Astrocyte (in vitro differentiated cells and primary cell): ENCODE measurements at regions not wholly inside any gene's neighbourhood (a gene's known extent, or its start where the extent isn't known, plus 50 kb on each side); places are given as distances from the start of the nearest gene placed in this dataset.

Experiments used
- EZH2 ChIP-seq: IDR thresholded peaks from 2 replicates; pipeline ENCODE4 v1.6.1; 2012; ENCODE audit warnings: mild to moderate bottlenecking, low read length, inconsistent platforms; ENCODE audit not compliant: insufficient read depth
- TF ChIP-seq, protein P1 (sequence below): IDR thresholded peaks from 2 replicates; pipeline ENCODE4 v1.5.1; 2011; ENCODE audit warnings: low read depth, mild to moderate bottlenecking, inconsistent platforms, low read length, moderate library complexity; ENCODE audit not compliant: insufficient read depth

- no peak for TF ChIP-seq EZH2
- TF ChIP-seq, protein P1, sequence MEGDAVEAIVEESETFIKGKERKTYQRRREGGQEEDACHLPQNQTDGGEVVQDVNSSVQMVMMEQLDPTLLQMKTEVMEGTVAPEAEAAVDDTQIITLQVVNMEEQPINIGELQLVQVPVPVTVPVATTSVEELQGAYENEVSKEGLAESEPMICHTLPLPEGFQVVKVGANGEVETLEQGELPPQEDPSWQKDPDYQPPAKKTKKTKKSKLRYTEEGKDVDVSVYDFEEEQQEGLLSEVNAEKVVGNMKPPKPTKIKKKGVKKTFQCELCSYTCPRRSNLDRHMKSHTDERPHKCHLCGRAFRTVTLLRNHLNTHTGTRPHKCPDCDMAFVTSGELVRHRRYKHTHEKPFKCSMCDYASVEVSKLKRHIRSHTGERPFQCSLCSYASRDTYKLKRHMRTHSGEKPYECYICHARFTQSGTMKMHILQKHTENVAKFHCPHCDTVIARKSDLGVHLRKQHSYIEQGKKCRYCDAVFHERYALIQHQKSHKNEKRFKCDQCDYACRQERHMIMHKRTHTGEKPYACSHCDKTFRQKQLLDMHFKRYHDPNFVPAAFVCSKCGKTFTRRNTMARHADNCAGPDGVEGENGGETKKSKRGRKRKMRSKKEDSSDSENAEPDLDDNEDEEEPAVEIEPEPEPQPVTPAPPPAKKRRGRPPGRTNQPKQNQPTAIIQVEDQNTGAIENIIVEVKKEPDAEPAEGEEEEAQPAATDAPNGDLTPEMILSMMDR = no peak
These were observed 1633.6 kb upstream of the GOT2 start for GRCh38 chr16:60367739-60368138.
